HFF-Myc (cell line): ENCODE measurements at regions not wholly inside any gene's neighbourhood (a gene's known extent, or its start where the extent isn't known, plus 50 kb on each side); places are given as distances from the start of the nearest gene placed in this dataset.

Source experiments
- DNase-seq: peaks from one replicate; pipeline ENCODE4 v3.0.0-alpha.2; 2011; ENCODE audit warnings: low read depth; ENCODE audit errors: extremely low read depth
- H3K4me3 ChIP-seq: replicated peaks from 2 replicates; pipeline ENCODE4 v1.5.1; 2011; ENCODE audit warnings: low read depth, mild to moderate bottlenecking, control low read depth, low read length
- CTCF ChIP-seq: IDR thresholded peaks from 2 replicates; pipeline ENCODE4 v1.5.1; 2012; ENCODE audit warnings: mild to moderate bottlenecking, low read depth, low read length, control low read depth; ENCODE audit errors: missing control alignments

- TF ChIP-seq CTCF, result no peak
- no peak for DNase-seq
- no peak overlapping the region for H3K4me3 ChIP-seq
Measured at GRCh38 chr2:241975593-241976284, 106.2 kb downstream of the RTP5 start.

GRCh38 chr2:241976296-241976695 is 106.8 kb downstream of the RTP5 start:
- no peak overlapping the region for H3K4me3 ChIP-seq
- DNase-seq, result no peak
- no peak for TF ChIP-seq CTCF

GRCh38 chr2:241977557-241978300 is 108.2 kb downstream of the RTP5 start:
- no peak for TF ChIP-seq CTCF
- no peak overlapping the region for H3K4me3 ChIP-seq
- DNase-seq, result no peak

- H3K4me3 ChIP-seq, result no peak overlapping the region
- no peak for TF ChIP-seq CTCF
- DNase-seq, result no peak
Measured at GRCh38 chr2:241978670-241979069, 109.1 kb downstream of the RTP5 start.

- DNase-seq, result no peak
- no peak overlapping the region for H3K4me3 ChIP-seq
- no peak for TF ChIP-seq CTCF
Measured at GRCh38 chr2:241980193-241980592, 110.7 kb downstream of the RTP5 start.

- no peak for TF ChIP-seq CTCF
Measured at GRCh38 chr2:241981076-241981700, 111.7 kb downstream of the RTP5 start.

More at GRCh38 chr2:241981076-241981700, 111.7 kb downstream of the RTP5 start:
- H3K4me3 ChIP-seq, result no peak overlapping the region
- no peak for DNase-seq
